Esophagus squamous epithelium (tissue), 5 donors: ENCODE measurements at regions not wholly inside any gene's neighbourhood (a gene's known extent, or its start where the extent isn't known, plus 50 kb on each side); places are given as distances from the start of the nearest gene placed in this dataset.
A peak's percentile ranks its signal among the peaks of the same experiment; 100 is the strongest.

Source experiments
- DNase-seq: peaks from one replicate; lab custom pipeline; 2025; lab: John Stamatoyannopoulos, UW
- H3K27ac ChIP-seq, 4 donors: fragments of 200-600 bp; sonication (generic); one replicate each; pipeline ENCODE4 v1.5.1; 2016 to 2019; ENCODE audit warnings: mild to moderate bottlenecking in 1 of 4
- H3K27me3 ChIP-seq, 4 donors: fragments of 200-600 bp; sonication (generic); 1 replicate in 3 of 4; 2 replicates in 1 of 4; pipeline versions ENCODE4 v1.5.1 to v1.6.0; 2017 to 2021; ENCODE audit warnings: antibody characterized with exemption in 1 of 4
- H3K36me3 ChIP-seq, 3 donors: fragments of 200-600 bp; sonication (generic); one replicate each; pipeline ENCODE4 v1.5.1; 2016 to 2019
- H3K4me1 ChIP-seq, 3 donors: fragments of 200-600 bp; sonication (generic); one replicate each; pipeline ENCODE4 v1.5.1; 2017 to 2019
- H3K4me3 ChIP-seq, 4 donors: fragments of 200-600 bp; sonication (generic); 1 replicate in 3 of 4; 2 replicates in 1 of 4; pipeline ENCODE4 v1.5.1; 2016 to 2019; ENCODE audit warnings: mild to moderate bottlenecking in 2 of 4, moderate library complexity in 1 of 4
- H3K9me3 ChIP-seq, 3 donors: fragments of 200-600 bp; sonication (generic); one replicate each; pipeline ENCODE4 v1.5.1; 2016 to 2019
- CTCF ChIP-seq, 6 experiments: fragments of 450-650 bp in 4 of 6; fragments of 200-600 bp in 2 of 6; sonication (generic) in 2 of 6; IDR thresholded peaks; one replicate each; pipeline ENCODE4 v1.5.1; 2016 to 2019; ENCODE audit warnings: antibody characterized with exemption in 6 of 6, mild to moderate bottlenecking in 4 of 6, moderate library complexity in 4 of 6
- POLR2A ChIP-seq, 4 donors: fragments of 450-650 bp; IDR thresholded peaks; one replicate each; pipeline ENCODE4 v1.6.1; 2017; ENCODE audit warnings: antibody characterized with exemption in 4 of 4, mild to moderate bottlenecking in 4 of 4, moderate library complexity in 3 of 4
- whole genome bisulfite sequencing, 2 donors: methylation state at CpG; one replicate each; pipeline ENCODE4 v1.1.5; 2018; 5-methylcytosine and 5-hydroxymethylcytosine counted together
- intact Hi-C: fragments of 100-400 bp; cut with DNase I; formaldehyde crosslinking; loops from one replicate; pipeline ENCODE4 v1.15.0; 2022
- donor health status: DM: yes; HTN: yes; CAD: no.

- no peaks in the 10 kb centered on the region for H3K4me1 ChIP-seq
- no peaks in the 10 kb centered on the region for H3K27me3 ChIP-seq
- TF ChIP-seq CTCF (IDR thresholded peaks at IDR 0.05) (no peak), POLR2A (IDR thresholded peaks at IDR 0.05) (no peak)
- WGBS, 2 donors, result 77 to 87% methylated on average over 2 of the region's 2 CpGs
- no peak overlapping the region for H3K27ac ChIP-seq
- no peaks in the 10 kb centered on the region for H3K36me3 ChIP-seq
- H3K9me3 ChIP-seq, result no peaks in the 10 kb centered on the region
- DNase-seq, result no peak
- intact Hi-C loops, result no loop called here
- no peak overlapping the region for H3K4me3 ChIP-seq
These were observed 162.6 kb downstream of the ZNF674 start for GRCh38 chrX:46382595-46382994.

DNA sequence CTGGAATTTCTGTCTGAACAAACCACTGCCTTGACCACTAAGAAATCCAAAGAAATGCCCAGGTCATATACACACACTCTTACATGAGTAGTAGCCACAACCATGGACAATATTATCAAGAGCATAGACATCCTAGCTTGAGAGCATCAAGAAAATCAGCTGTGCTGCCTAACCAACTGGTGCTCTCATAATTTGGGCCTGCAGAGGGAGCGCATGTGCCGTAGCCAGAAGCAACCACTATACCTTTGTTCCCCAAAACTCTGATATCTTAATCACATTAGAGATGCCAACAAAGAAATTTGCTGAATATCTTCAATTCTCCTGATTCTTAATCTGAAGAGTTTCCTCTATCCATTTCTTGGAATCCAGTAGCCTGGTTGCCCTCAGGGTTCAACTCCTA lies 163.6 kb downstream of the ZNF674 start:
- Histone ChIP-seq H3K36me3 (no peaks in the 10 kb centered on the region), H3K4me1 (no peaks in the 10 kb centered on the region), H3K4me3 (no peak overlapping the region), H3K27me3 (no peaks in the 10 kb centered on the region), H3K27ac (no peak overlapping the region), H3K9me3 (no peaks in the 10 kb centered on the region)
- intact Hi-C loops, result no loop called here
- TF ChIP-seq POLR2A (IDR thresholded peaks at IDR 0.05) (no peak), CTCF (IDR thresholded peaks at IDR 0.05) (peak in 5 of 6 experiments; percentile 12 to 52 (median 21))
- DNase-seq, result no peak
- 27 to 32% methylated on average over 2 of the region's 2 CpGs for WGBS, 2 donors

GRCh38 chrX:46380148-46380752 lies 165.0 kb downstream of the ZNF674 start:
- Histone ChIP-seq H3K27ac (no peak overlapping the region), H3K36me3 (no peaks in the 10 kb centered on the region), H3K9me3 (no peaks in the 10 kb centered on the region), H3K4me1 (no peaks in the 10 kb centered on the region), H3K27me3 (no peaks in the 10 kb centered on the region), H3K4me3 (no peak overlapping the region)
- no peak for DNase-seq
- no peak for TF ChIP-seq CTCF (IDR thresholded peaks at IDR 0.05)
- TF ChIP-seq POLR2A (IDR thresholded peaks at IDR 0.05), result no peak
- WGBS, 2 donors, result 39 to 63% methylated on average over 3 of the region's 3 CpGs
- intact Hi-C loops, result no loop called here

GRCh38 chrX:46376246-46376885 lies 168.9 kb downstream of the ZNF674 start:
- TF ChIP-seq POLR2A (IDR thresholded peaks at IDR 0.05) (no peak), CTCF (IDR thresholded peaks at IDR 0.05) (peak in 4 of 6 experiments; percentile 32 to 60 (median 41))
- no peak for DNase-seq
- 20 to 37% methylated on average over 1 to 4 of the region's 4 CpGs for WGBS, 2 donors
- peak overlapping the region in 3 of 4 donors; percentile 17 to 41 (median 38) for H3K27ac ChIP-seq
- H3K9me3 ChIP-seq, result no peaks in the 10 kb centered on the region
- intact Hi-C loops, result no loop called here
- H3K4me1 ChIP-seq, result no peaks in the 10 kb centered on the region
- no peaks in the 10 kb centered on the region for H3K27me3 ChIP-seq
- H3K36me3 ChIP-seq, result no peaks in the 10 kb centered on the region
- H3K4me3 ChIP-seq, result no peak overlapping the region

- DNase-seq, result no peak
- peak overlapping the region in 2 of 4 donors; percentile 17 to 38 for H3K27ac ChIP-seq
- H3K36me3 ChIP-seq, result no peaks in the 10 kb centered on the region
- no peak overlapping the region for H3K4me3 ChIP-seq
- intact Hi-C loops, result no loop called here
- TF ChIP-seq CTCF (IDR thresholded peaks at IDR 0.05) (no peak), POLR2A (IDR thresholded peaks at IDR 0.05) (no peak)
- no peaks in the 10 kb centered on the region for H3K9me3 ChIP-seq
- no peaks in the 10 kb centered on the region for H3K27me3 ChIP-seq
- 62 to 70% methylated on average over 3 of the region's 3 CpGs for WGBS, 2 donors
- no peaks in the 10 kb centered on the region for H3K4me1 ChIP-seq
These were observed 169.4 kb downstream of the ZNF674 start for GRCh38 chrX:46375831-46376230.
